MCF 10A (cell line): ENCODE measurements at regions not wholly inside any gene's neighbourhood (a gene's known extent, or its start where the extent isn't known, plus 50 kb on each side); places are given as distances from the start of the nearest gene placed in this dataset.

Experiments used
- BruUV-seq: library from RNA; stranded (reverse); fragments of 400-500 nt; replicated peaks from 2 replicates; lab custom pipeline; 2021; lab: Mats Ljungman, UMichigan
- CTCF ChIA-PET: fragments of 300-600 bp; sonication (Branson Sonifier 250); formaldehyde crosslinking; extraction: SDS; loops from one replicate; lab custom pipeline; 2021; ENCODE audit warnings: antibody characterized with exemption, inconsistent platforms; lab: Yijun Ruan, JAX
- POLR2A ChIA-PET: fragments of 300-600, 350-650 bp; sonication (Branson Sonifier 250); formaldehyde crosslinking; extraction: SDS; loops from one replicate; lab custom pipeline; 2020; ENCODE audit warnings: antibody characterized with exemption, inconsistent platforms; lab: Yijun Ruan, JAX
- DNase-seq: peaks from one replicate; pipeline ENCODE4 v3.0.0-alpha.2; 2018; ENCODE audit not compliant: unreplicated experiment
- H3K27ac Mint-ChIP-seq: one replicate; pipeline ENCODE4 v1.8.0; 2022; ENCODE audit warnings: mild to moderate bottlenecking, low read depth, mixed read lengths; ENCODE audit not compliant: unreplicated experiment
- H3K27me3 Mint-ChIP-seq: one replicate; pipeline ENCODE4 v1.8.0; 2022; ENCODE audit warnings: mixed read lengths; ENCODE audit not compliant: insufficient read depth, unreplicated experiment
- H3K36me3 Mint-ChIP-seq: one replicate; pipeline ENCODE4 v1.8.0; 2022; ENCODE audit warnings: mild to moderate bottlenecking, moderate library complexity, mixed read lengths; ENCODE audit not compliant: insufficient read depth, unreplicated experiment
- H3K4me1 Mint-ChIP-seq: one replicate; pipeline ENCODE4 v1.8.0; 2022; ENCODE audit warnings: mixed read lengths; ENCODE audit not compliant: insufficient read depth, unreplicated experiment
- H3K4me3 Mint-ChIP-seq: one replicate; pipeline ENCODE4 v1.8.0; 2022; ENCODE audit warnings: mild to moderate bottlenecking, moderate library complexity, mixed read lengths; ENCODE audit not compliant: unreplicated experiment
- H3K9me3 Mint-ChIP-seq: one replicate; pipeline ENCODE4 v1.8.0; 2022; ENCODE audit warnings: mixed read lengths; ENCODE audit not compliant: unreplicated experiment
- intact Hi-C: fragments of 100-400 bp; cut with micrococcal nuclease; formaldehyde crosslinking; loops from 2 replicates; pipeline ENCODE4 v1.14.1; 2022
- TF ChIP-seq, protein P1 (sequence below): fragments of 200-600 bp; IDR thresholded peaks from one replicate; pipeline ENCODE4 v1.8.0; 2022; ENCODE audit warnings: antibody characterized with exemption, mild to moderate bottlenecking; ENCODE audit not compliant: unreplicated experiment

DNA sequence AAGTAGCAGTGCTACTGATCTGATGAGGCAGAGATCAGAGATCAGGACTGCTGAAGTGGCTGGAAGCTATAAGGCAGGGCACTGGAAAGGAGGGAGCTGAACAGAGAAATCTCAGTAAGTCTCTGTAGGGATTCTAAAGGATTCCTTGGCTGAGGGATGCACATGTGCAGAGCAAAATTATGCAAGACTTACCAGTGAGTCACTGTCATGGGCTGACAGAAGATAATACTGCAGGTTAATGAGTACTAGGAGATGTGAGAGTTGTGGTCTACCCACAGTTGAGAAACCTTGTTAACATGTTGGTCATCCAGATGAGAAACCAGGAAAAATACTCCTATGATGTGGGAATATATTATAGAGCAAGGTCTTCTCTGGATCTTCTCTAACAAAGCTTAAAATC, 378.1 kb downstream of the HAPSTR1 start:
- ChIA-PET POLR2A (no interaction called here), CTCF (no interaction called here)
- Mint-ChIP-seq H3K9me3 (peaks cover 37% of the 10 kb centered on the region), H3K4me3 (no peak overlapping the region), H3K27ac (no peak overlapping the region), H3K27me3 (no peaks in the 10 kb centered on the region), H3K36me3 (peaks cover 4% of the 10 kb centered on the region), H3K4me1 (no peaks in the 10 kb centered on the region)
- no TSS peak for BruUV-seq
- intact Hi-C loops = no loop called here
- DNase-seq = no peak
- TF ChIP-seq, protein P1, sequence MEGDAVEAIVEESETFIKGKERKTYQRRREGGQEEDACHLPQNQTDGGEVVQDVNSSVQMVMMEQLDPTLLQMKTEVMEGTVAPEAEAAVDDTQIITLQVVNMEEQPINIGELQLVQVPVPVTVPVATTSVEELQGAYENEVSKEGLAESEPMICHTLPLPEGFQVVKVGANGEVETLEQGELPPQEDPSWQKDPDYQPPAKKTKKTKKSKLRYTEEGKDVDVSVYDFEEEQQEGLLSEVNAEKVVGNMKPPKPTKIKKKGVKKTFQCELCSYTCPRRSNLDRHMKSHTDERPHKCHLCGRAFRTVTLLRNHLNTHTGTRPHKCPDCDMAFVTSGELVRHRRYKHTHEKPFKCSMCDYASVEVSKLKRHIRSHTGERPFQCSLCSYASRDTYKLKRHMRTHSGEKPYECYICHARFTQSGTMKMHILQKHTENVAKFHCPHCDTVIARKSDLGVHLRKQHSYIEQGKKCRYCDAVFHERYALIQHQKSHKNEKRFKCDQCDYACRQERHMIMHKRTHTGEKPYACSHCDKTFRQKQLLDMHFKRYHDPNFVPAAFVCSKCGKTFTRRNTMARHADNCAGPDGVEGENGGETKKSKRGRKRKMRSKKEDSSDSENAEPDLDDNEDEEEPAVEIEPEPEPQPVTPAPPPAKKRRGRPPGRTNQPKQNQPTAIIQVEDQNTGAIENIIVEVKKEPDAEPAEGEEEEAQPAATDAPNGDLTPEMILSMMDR = no peak

DNA sequence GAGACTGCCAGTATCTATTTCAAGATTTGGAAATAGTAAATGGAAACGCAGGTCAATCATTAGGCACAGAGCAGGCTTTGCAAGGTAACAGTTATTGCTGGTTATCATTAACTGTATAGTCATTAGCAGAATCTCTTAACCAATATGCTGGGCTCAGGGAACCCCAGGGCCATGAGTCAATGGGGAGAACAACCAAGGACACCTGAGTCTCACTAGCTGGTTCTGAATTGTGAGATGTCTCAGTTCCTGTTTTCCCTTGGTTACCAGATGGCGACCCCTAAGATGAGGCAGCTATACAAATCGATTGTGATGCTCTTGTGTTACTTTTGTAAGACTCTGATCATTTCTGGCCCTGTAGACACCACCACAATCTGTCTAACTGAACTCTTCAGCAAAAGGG, 385.3 kb downstream of the HAPSTR1 start:
- no peak for DNase-seq
- no peak overlapping the region for H3K4me3 Mint-ChIP-seq
- POLR2A ChIA-PET = no interaction called here
- intact Hi-C loops = no loop called here
- no TSS peak for BruUV-seq
- peaks cover 28% of the 10 kb centered on the region for H3K9me3 Mint-ChIP-seq
- no peaks in the 10 kb centered on the region for H3K27me3 Mint-ChIP-seq
- TF ChIP-seq, protein P1 = no peak
- CTCF ChIA-PET = no interaction called here
- no peak overlapping the region for H3K27ac Mint-ChIP-seq
- H3K36me3 Mint-ChIP-seq = no peaks in the 10 kb centered on the region
- no peaks in the 10 kb centered on the region for H3K4me1 Mint-ChIP-seq

DNA sequence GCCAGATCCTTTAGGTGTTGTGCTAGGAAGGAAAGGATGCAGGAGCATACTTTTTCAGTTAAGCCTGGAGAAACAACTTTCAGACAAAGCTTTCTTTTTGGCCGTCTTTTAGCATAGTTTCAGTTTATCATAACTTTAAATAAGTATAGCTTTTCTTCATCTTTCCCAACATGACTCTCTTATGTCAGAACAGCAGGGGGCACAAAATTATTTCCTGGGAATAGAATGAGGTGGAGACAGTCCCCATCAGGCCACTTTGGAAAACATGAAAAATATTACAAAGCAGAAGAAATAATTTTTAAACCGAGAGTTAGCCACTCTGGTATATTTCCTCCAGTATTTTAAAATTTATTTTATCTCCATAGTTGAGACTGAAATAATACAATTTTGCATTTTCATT, 387.6 kb downstream of the HAPSTR1 start:
- Mint-ChIP-seq H3K4me1 (no peaks in the 10 kb centered on the region), H3K27ac (no peak overlapping the region), H3K4me3 (no peak overlapping the region), H3K9me3 (peaks cover 16% of the 10 kb centered on the region), H3K36me3 (no peaks in the 10 kb centered on the region), H3K27me3 (no peaks in the 10 kb centered on the region)
- no TSS peak for BruUV-seq
- no peak for DNase-seq
- TF ChIP-seq, protein P1 = no peak
- ChIA-PET POLR2A (no interaction called here), CTCF (no interaction called here)
- intact Hi-C loops = no loop called here

DNA sequence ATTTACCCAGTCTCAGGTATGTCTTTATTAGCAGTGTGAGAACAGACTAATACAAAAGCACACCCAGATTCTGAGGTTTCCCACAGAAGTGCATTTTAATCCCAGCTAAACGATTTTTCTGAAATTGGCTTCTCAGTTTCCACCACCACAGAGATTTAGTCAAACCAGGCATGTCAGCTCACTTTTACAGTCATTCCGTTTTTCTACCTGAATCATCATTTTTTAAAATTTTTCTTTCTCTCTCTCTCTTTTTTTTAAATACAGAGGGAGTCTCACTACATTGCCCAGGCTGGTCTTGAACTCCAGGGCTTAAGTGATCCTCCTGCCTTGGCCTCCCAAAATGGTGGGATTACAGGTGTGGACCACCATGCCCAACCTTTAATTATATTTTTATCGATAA, 389.1 kb downstream of the HAPSTR1 start:
- Mint-ChIP-seq H3K27me3 (no peaks in the 10 kb centered on the region), H3K4me1 (no peaks in the 10 kb centered on the region), H3K4me3 (no peak overlapping the region), H3K9me3 (peaks cover 9% of the 10 kb centered on the region), H3K36me3 (no peaks in the 10 kb centered on the region), H3K27ac (no peak overlapping the region)
- CTCF ChIA-PET = no interaction called here
- TF ChIP-seq, protein P1 = no peak
- DNase-seq = no peak
- intact Hi-C loops = no loop called here
- no TSS peak for BruUV-seq
- POLR2A ChIA-PET = no interaction called here
